Right cardiac atrium (tissue), 5 donors: ENCODE measurements at regions not wholly inside any gene's neighbourhood (a gene's known extent, or its start where the extent isn't known, plus 50 kb on each side); places are given as distances from the start of the nearest gene placed in this dataset.
A peak's percentile ranks its signal among the peaks of the same experiment; 100 is the strongest.

Experiments
- ATAC-seq, 2 donors: fragments of 200-7000 bp; cut with Tn5 transposase; one replicate each; pipeline versions ENCODE4 v1.8.0 to v1.9.1; 2020; ENCODE audit warnings: moderate library complexity in 2 of 2, mild to moderate bottlenecking in 1 of 2
- DNase-seq, 3 donors: peaks; one replicate each; pipeline ENCODE4 v3.0.0-alpha.2; 2020
- H3K27ac ChIP-seq: one replicate; pipeline ENCODE4 v1.5.1; 2013; ENCODE audit warnings: mild to moderate bottlenecking, low read length, control low read depth, moderate library complexity
- H3K27me3 ChIP-seq: one replicate; pipeline ENCODE4 v1.6.1; 2013; ENCODE audit not compliant: control insufficient read depth, insufficient read depth
- H3K4me1 ChIP-seq: one replicate; pipeline ENCODE4 v1.6.1; 2013; ENCODE audit warnings: low read length; ENCODE audit not compliant: control insufficient read depth, insufficient read depth
- H3K4me3 ChIP-seq: one replicate; pipeline ENCODE4 v1.5.1; 2013; ENCODE audit warnings: low read length, control low read depth
- H3K9me3 ChIP-seq: one replicate; pipeline ENCODE4 v1.6.1; 2013; ENCODE audit warnings: low read length; ENCODE audit not compliant: control insufficient read depth
- WGBS: extraction: QIAGEN DNeasy Blood & Tissue Kit; methylation state at CpG from one replicate; pipeline ENCODE4 v1.1.7; 2013; 5-methylcytosine and 5-hydroxymethylcytosine counted together
- intact Hi-C, 4 donors: fragments of 100-400 bp; cut with DNase I; formaldehyde crosslinking; loops; one replicate each; pipeline versions ENCODE4 v1.11.0 to v1.14.0; 2022 to 2023
- donor health status: healthy with polysubstance abuse.
- donor health status: DM: no; HTN: yes; CAD: no.
- donor health status: DM: no; HTN: no; CAD: no.
- donor health status: DM: no; HTN: yes; CAD: no; lungs with severe emphysema.
- donor health status: DM: yes; HTN: yes; CAD: no.

- DNase-seq, result no peak
- Histone ChIP-seq H3K27ac (no peak overlapping the region), H3K27me3 (no peaks in the 10 kb centered on the region), H3K4me3 (no peak overlapping the region), H3K4me1 (no peaks in the 10 kb centered on the region), H3K9me3 (no peaks in the 10 kb centered on the region)
- whole genome bisulfite sequencing, result 93% methylated on average over 4 of the region's 4 CpGs
- ATAC-seq, result no peak
- intact Hi-C loops, result no loop called here
Observed at GRCh38 chr10:121087688-121088087, 236.5 kb downstream of the WDR11 start.

DNA sequence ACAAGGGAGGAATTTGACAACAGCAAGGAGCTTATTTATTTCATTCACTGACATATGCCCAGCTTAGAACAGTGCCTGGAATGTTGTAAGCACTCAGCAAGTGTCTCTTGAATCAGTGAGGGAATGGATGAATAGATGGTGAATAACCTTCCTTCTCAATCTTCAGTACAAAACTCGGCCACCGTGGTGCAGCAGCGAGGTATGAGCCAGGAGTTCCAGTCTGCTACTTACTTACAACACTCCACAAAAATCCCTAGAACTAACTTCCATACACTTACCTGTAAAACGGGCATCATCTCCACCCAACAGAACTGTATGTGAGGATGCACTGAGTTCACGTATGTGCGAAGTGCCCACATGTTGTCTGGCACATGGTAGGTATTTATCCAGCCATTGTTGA, 237.4 kb downstream of the WDR11 start:
- Histone ChIP-seq H3K27me3 (no peaks in the 10 kb centered on the region), H3K27ac (no peak overlapping the region), H3K4me3 (no peak overlapping the region), H3K9me3 (no peaks in the 10 kb centered on the region), H3K4me1 (no peaks in the 10 kb centered on the region)
- 55% methylated on average over 6 of the region's 6 CpGs for WGBS
- intact Hi-C loops, result no loop called here
- DNase-seq (no peak), ATAC-seq (no peak)

DNA sequence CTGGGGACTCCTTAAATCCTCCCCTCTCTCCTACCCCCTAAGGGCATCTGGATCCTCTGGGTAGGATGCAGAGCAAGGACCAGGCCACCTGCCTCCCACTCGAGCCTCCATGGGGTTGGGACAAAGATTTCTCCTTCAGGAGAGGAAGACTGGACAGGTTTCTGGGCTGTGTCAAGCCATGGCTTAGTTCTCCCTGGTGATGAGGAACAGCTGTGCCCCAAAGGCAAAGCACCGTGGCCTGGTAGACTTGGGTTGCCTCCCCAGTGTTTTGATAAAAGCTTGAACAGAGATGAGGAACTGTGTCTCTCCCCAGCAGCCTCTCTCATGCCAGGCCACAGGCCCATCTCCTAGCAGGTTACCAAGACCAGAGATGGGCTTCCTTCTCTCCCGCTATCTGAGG, 238.3 kb downstream of the WDR11 start:
- no peak overlapping the region for H3K4me3 ChIP-seq
- H3K27ac ChIP-seq, result no peak overlapping the region
- H3K27me3 ChIP-seq, result no peaks in the 10 kb centered on the region
- intact Hi-C loops, result no loop called here
- WGBS, result 77% methylated on average over 3 of the region's 3 CpGs
- DNase-seq (no peak), ATAC-seq (no peak)
- no peaks in the 10 kb centered on the region for H3K9me3 ChIP-seq
- no peaks in the 10 kb centered on the region for H3K4me1 ChIP-seq

GRCh38 chr10:121091961-121092719, 241.0 kb downstream of the WDR11 start:
- DNase-seq (no peak), ATAC-seq (no peak)
- Histone ChIP-seq H3K4me1 (no peaks in the 10 kb centered on the region), H3K9me3 (no peaks in the 10 kb centered on the region), H3K4me3 (no peak overlapping the region), H3K27ac (no peak overlapping the region), H3K27me3 (no peaks in the 10 kb centered on the region)
- intact Hi-C loops, result no loop called here
- WGBS, result 69% methylated on average over 5 of the region's 5 CpGs

DNA sequence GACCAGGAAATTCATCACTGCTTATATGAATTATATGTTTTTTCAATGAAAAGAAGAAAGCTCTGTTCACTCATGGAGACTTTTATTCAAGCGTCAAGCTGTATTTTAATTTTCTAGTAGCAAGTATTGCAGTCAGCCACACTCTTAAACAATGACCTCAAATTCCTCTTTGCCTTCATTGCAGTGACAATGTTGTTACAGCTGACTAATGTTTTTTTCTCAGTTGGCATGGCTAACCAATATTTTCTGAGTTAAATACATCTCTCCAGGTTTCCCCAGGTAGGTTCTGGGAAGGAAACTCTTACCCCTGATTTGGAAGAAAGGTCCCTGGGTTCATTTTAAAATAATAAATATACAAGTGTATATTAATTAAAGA, 241.5 kb downstream of the WDR11 start:
- Histone ChIP-seq H3K9me3 (no peaks in the 10 kb centered on the region), H3K4me1 (no peaks in the 10 kb centered on the region), H3K4me3 (no peak overlapping the region), H3K27ac (no peak overlapping the region), H3K27me3 (no peaks in the 10 kb centered on the region)
- DNase-seq (no peak), ATAC-seq (no peak)
- intact Hi-C loops, result no loop called here
- 62% methylated on average over 1 of the region's 1 CpG for WGBS

DNA sequence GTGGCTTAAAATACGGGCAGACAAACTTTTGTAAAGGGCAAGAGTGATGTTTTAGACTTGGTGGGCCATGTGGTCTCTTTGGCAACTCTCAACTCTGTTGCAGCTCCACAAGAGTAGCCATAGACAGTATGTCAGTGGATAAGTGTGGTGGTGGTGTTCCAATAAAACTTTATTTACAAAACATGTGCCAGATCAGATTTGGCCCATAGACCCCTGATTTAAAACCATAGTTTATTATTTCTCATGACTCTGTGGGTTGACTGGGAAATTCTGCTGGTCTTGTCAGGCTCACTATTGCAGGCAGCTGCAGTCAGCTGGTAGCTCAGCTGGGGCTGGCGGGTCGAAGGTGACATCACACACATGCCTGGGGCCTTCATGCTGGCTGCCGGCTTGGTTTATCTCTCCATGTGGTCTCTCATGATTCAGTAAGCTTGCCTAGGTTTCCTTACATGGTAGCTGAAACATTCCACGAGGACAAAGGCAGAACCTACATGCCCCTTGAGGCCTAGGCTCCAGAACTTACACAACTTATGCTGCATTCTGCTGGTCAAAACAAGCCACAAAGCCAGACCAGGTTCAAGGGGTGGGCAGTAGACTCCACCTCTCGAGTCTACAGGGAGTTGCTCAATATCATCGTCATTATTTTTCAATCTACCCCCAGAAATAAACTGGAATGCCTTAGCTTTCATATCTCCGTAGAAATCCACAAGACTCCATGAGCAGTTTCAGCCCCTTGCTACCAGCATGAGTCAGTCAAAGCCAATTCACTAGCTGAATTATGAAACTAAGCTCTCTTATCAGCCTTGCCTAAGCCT, 245.7 kb downstream of the WDR11 start:
- H3K4me3 ChIP-seq, result no peak overlapping the region
- H3K27me3 ChIP-seq, result no peaks in the 10 kb centered on the region
- no peaks in the 10 kb centered on the region for H3K4me1 ChIP-seq
- intact Hi-C loops, result no loop called here
- peak; percentile 93 to 94 for ATAC-seq
- H3K9me3 ChIP-seq, result no peaks in the 10 kb centered on the region
- H3K27ac ChIP-seq, result no peak overlapping the region
- 57% methylated on average over 8 of the region's 8 CpGs for WGBS
- peak; percentile 87 to 93 (median 91) for DNase-seq

- Histone ChIP-seq H3K27me3 (no peaks in the 10 kb centered on the region), H3K4me1 (no peaks in the 10 kb centered on the region), H3K4me3 (no peak overlapping the region), H3K9me3 (no peaks in the 10 kb centered on the region), H3K27ac (no peak overlapping the region)
- 49% methylated on average over 3 of the region's 3 CpGs for WGBS
- DNase-seq (no peak), ATAC-seq (no peak)
- intact Hi-C loops, result no loop called here
Observed at GRCh38 chr10:121098211-121098610, 247.0 kb downstream of the WDR11 start.

- Histone ChIP-seq H3K4me1 (no peaks in the 10 kb centered on the region), H3K27me3 (no peaks in the 10 kb centered on the region), H3K4me3 (no peak overlapping the region), H3K27ac (no peak overlapping the region), H3K9me3 (no peaks in the 10 kb centered on the region)
- 45% methylated on average over 2 of the region's 2 CpGs for WGBS
- DNase-seq (no peak), ATAC-seq (no peak)
- intact Hi-C loops, result no loop called here
Observed at GRCh38 chr10:121098751-121099150, 247.6 kb downstream of the WDR11 start.

- intact Hi-C loops, result no loop called here
- Histone ChIP-seq H3K9me3 (no peaks in the 10 kb centered on the region), H3K4me3 (no peak overlapping the region), H3K27me3 (no peaks in the 10 kb centered on the region), H3K4me1 (no peaks in the 10 kb centered on the region), H3K27ac (no peak overlapping the region)
- WGBS, result 65% methylated on average over 5 of the region's 5 CpGs
- ATAC-seq (no peak), DNase-seq (no peak)
Observed at GRCh38 chr10:121099181-121099580, 248.0 kb downstream of the WDR11 start.

- ATAC-seq (no peak), DNase-seq (peak in 1 of 3 donors; percentile 45)
- H3K27ac ChIP-seq, result no peak overlapping the region
- H3K27me3 ChIP-seq, result no peaks in the 10 kb centered on the region
- H3K4me3 ChIP-seq, result no peak overlapping the region
- H3K9me3 ChIP-seq, result no peaks in the 10 kb centered on the region
- intact Hi-C loops, result no loop called here
- no peaks in the 10 kb centered on the region for H3K4me1 ChIP-seq
Observed at GRCh38 chr10:121099592-121099991, 248.4 kb downstream of the WDR11 start.

- WGBS, result 82% methylated on average over 4 of the region's 4 CpGs
- H3K27ac ChIP-seq, result no peak overlapping the region
- H3K9me3 ChIP-seq, result no peaks in the 10 kb centered on the region
- H3K4me1 ChIP-seq, result no peaks in the 10 kb centered on the region
- H3K4me3 ChIP-seq, result no peak overlapping the region
- DNase-seq, result no peak
- ATAC-seq, result no peak
- no peaks in the 10 kb centered on the region for H3K27me3 ChIP-seq
- intact Hi-C loops, result no loop called here
Observed at GRCh38 chr10:121101561-121101960, 250.4 kb downstream of the WDR11 start.
